ENCODE measurements at regions not wholly inside any gene's neighbourhood (a gene's known extent, or its start where the extent isn't known, plus 50 kb on each side); places are given as distances from the start of the nearest gene placed in this dataset.

- no peak for TF ChIP-seq GATA3 (IDR thresholded peaks at IDR 0.05; ENCODE audit: low read depth, low read length)
- no peak for TF ChIP-seq GATA2 (IDR thresholded peaks at IDR 0.05; ENCODE audit: low read depth, low read length)
Measured at GRCh38 chr11:122336706-122337105, 220.7 kb upstream of the BLID start.

Data from SH-SY5Y (cell line).